ENCODE measurements at regions not wholly inside any gene's neighbourhood (a gene's known extent, or its start where the extent isn't known, plus 50 kb on each side); places are given as distances from the start of the nearest gene placed in this dataset.

DNA sequence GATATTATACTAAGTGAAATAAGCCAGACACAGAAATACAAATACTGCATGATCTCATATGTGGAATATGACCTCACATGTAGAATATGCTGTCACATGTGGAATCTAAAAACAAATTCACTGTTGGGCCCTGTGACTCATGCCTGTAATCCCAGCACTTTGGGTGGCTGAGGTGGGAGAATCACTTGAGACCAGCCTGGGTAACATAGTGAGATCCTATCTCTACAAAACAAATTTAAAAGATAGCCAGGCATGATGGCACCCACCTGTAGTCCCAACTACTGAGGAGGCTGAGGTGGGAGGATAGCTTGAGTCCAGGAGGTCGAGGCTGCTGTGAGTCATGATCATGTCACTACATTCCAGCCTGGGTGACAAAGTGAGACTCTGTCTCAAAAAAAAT is 160.3 kb downstream of the PTEN start:
- FAIRE-seq, result no peak

DNA sequence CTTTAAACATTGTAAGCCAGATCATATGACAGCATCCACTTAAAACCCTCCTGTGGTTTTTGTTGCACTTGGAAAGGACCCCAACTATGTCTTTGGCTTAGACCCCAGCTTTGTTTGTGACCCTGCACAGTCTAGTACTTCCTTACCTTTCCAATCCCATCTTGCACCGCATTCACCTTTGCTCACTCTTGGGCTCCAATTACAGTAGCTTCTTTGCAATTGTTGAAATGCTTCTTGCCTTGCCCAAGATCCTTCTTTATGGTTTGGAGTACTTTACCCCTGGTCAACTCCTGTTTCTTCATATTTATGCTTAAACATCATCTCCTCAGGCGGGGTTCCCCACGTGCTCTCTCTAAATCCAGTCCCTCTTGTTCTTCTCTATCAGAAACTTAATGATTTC is 162.6 kb downstream of the PTEN start:
- FAIRE-seq, result no peak

GRCh38 chr10:88027570-88027969 is 164.1 kb downstream of the PTEN start:
- FAIRE-seq, result no peak

DNA sequence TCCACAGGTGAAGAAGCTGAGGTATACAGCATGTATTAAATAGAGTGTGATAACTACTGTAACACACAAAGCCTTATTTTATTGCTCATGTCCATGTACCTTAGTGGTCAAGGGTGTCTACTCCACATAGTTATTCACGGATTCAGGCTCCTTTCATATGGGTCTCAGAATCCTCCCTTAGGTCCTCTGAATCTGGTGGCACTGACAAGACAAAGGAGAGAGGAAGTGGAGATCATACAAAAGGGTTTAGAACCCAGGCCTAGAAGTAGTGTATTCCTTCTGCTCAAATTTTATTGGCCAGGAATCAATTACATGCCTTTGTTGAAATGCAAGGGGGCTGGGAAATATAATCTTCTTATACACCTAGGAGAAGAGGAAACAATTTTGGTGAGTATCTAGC is 164.6 kb downstream of the PTEN start:
- FAIRE-seq, result no peak

GRCh38 chr10:88028654-88029053 is 165.2 kb downstream of the PTEN start:
- peak; percentile 93 for FAIRE-seq

GRCh38 chr10:88032566-88032965 is 169.1 kb downstream of the PTEN start:
- no peak for FAIRE-seq

- FAIRE-seq, result no peak
These were observed 170.0 kb downstream of the PTEN start for GRCh38 chr10:88033385-88033784.

DNA sequence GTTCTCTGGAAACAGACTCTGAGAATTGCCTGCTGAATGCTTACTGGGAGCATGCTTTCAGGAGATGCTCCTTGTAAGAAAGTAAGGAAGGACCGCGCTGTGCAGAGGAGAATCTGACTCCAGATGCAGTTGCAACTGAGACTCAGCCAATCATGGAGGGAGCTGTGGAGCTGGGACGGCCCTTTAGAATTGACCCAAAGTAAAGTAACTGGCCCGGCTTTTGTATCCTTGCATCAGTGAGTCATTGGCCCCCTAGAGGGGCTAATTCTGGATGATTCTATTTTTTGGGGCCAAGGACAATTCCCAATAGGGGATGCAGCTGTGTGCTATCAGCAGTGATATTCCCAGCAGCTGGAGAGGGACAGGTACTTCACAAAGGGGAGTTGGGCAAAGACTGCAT is 170.4 kb downstream of the PTEN start:
- no peak for FAIRE-seq

- FAIRE-seq, result no peak
These were observed 172.7 kb downstream of the PTEN start for GRCh38 chr10:88036126-88036525.

GRCh38 chr10:88037623-88038022 is 174.2 kb downstream of the PTEN start:
- FAIRE-seq, result no peak

- no peak for FAIRE-seq
These were observed 174.8 kb downstream of the PTEN start for GRCh38 chr10:88038268-88038667.

- no peak for FAIRE-seq
These were observed 176.2 kb downstream of the PTEN start for GRCh38 chr10:88039496-88040200.

- FAIRE-seq, result no peak
These were observed 178.1 kb downstream of the PTEN start for GRCh38 chr10:88041243-88042159.

- no peak for FAIRE-seq
These were observed 179.0 kb downstream of the PTEN start for GRCh38 chr10:88042160-88043100.

DNA sequence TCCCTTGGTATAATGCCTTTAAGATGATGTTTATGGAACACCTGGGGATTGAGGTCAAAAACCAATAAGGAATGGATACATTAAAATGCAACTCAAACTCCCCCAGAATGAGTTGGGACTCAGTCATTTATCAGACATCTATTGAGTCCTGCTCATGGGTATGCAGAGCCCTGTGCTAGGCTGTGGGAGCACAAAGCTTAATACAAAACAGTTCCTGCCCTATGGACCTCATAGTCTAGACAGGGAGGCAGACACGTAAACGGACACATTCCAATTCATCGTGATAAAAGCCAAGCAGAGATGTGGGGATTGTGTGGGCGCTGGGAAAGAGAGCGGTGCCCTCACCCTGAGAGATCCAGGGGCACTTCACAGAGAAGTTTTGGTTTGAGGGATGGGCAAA is 181.7 kb downstream of the PTEN start:
- no peak for FAIRE-seq

DNA sequence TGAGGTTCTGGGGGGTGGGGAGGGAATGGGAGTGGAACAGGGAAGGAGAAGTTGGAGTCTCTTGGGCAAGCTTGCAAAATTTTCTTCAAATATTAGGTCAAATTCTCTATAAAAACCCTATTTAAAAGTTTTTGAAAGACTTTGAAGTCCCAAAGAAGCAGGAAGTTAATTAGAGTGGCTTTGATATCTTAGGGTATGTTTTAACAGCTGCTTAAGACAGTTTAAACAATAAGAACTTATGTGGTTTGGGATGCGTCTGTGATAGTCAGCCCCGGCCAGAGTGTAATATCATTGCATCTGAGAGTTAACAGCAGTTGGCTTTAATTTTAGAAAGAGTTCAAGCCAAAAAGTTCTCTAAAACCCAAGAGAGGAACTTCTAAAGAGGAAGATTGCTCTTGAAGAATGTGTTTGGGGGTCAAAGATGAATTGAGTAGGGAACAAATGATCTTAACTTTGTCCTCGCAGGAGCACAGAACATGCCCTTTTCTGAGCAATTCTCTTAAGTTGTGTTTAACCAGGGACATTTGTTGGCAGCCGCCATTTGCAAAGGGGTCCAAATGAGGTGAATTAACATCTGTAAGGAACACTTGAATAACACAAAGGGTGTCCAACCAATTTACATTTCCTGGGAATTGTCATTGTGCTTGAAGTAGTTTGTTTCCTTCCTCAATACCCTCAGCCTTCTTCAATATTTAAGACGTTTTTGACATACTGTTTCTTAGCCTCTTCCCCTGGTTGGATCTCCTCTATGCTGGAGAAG is 182.4 kb downstream of the PTEN start:
- no peak for FAIRE-seq

- FAIRE-seq, result no peak
These were observed 184.2 kb downstream of the PTEN start for GRCh38 chr10:88047579-88047978.

GRCh38 chr10:88048312-88048711 is 184.9 kb downstream of the PTEN start:
- no peak for FAIRE-seq

GRCh38 chr10:88049204-88049603 is 185.8 kb downstream of the PTEN start:
- FAIRE-seq, result no peak

DNA sequence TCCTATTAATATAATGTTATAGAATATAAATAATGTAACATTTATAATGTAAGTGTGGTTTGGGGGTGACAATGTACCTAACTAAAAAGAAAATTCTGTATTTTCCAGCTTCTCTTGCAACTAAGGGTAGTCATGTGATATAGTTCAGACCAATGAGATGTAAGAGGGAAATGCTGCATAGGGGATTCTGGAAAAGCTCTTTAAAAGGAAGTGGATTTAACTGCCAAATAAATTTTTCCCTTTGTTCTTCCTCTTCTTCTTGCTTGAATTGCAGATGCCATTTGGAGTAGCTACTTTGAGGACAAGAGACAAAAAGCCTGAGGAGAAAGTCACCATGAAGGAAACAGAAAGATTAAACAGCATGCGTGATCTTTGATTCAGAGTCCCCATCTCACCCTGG is 194.3 kb downstream of the PTEN start:
- FAIRE-seq, result no peak

DNA sequence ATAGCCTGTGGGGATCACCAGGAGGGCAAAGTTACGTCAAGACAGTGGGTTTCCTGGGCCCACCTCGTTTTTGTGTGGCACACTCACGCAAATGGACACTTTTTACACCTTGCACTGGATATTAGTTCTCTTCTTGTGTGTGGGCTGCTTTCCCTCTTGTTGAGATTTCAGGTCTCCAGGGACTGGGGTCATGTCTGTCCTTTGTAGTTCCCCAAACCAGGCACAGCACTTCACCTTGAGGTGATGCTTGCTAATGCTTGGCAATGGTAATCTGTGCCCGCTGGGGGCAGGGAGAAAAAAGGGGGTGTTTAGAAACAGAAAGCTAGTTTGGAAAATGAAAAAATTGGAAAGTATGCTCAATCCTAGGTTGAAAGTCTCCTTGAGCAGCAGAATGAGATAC is 195.3 kb downstream of the PTEN start:
- no peak for FAIRE-seq

DNA sequence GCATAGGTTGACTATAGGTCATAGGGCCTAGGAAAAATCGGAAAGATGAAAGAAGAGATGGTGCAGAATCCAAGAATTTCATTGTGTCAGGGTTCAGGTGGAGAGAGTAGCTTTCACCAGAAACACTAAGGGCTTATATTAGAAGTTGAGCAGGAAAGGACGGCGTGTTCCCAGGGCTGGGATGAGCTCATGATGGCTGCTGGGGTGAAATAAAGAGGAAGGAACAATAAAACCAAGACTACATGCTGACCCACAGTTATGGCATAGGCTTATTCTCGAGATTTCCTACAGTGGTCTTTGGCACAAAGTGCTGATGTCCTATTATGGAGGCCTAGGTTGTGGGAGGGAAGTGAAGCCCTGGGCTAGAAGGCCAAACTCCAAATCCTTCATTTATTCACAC is 195.8 kb downstream of the PTEN start:
- FAIRE-seq, result no peak
